ENCODE measurements at regions not wholly inside any gene's neighbourhood (a gene's known extent, or its start where the extent isn't known, plus 50 kb on each side); places are given as distances from the start of the nearest gene placed in this dataset.

- TF ChIP-seq E2F4 (IDR thresholded peaks at IDR 0.05; ENCODE audit: low read depth, low read length) (no peak), IRF4 (IDR thresholded peaks at IDR 0.05; ENCODE audit: low read depth, low read length) (no peak), TCF12 (IDR thresholded peaks at IDR 0.05; ENCODE audit: low read depth, low read length) (no peak), JUND (IDR thresholded peaks at IDR 0.05; ENCODE audit: low read depth, low read length) (no peak), BRCA1 (IDR thresholded peaks at IDR 0.05; ENCODE audit: low read depth, low read length) (no peak), MLLT1 (IDR thresholded peaks at IDR 0.05) (no peak), MAX (IDR thresholded peaks at IDR 0.05; ENCODE audit: low read depth, low read length) (no peak)
These were observed 148.8 kb upstream of the FBXL17 start (continued) for GRCh38 chr5:108530706-108531105.

- Histone ChIP-seq H3K9me3 (replicated peaks; ENCODE audit: control insufficient read depth, insufficient read depth, low read length) (peaks cover 4% of the 10 kb centered on the region; the same call in 2 of the 3 replicates), H2AFZ (ENCODE audit: control insufficient read depth, low read depth, low read length) (no peak overlapping the region), H3K9ac (ENCODE audit: control insufficient read depth, insufficient read depth, low read length) (no peak overlapping the region), H3K36me3 (ENCODE audit: control insufficient read depth in 2 of 2, insufficient read depth in 2 of 2, low read length in 1 of 2) (no peaks in the 10 kb centered on the region), H3K27me3 (replicated peaks in 1 of 2; ENCODE audit: control insufficient read depth in 2 of 2, insufficient read depth in 2 of 2, low read length in 1 of 2) (no peaks in the 10 kb centered on the region; a peak in 1 of 4 replicates), H3K79me2 (ENCODE audit: control insufficient read depth, insufficient read depth, low read length) (no peaks in the 10 kb centered on the region), H3K4me1 (ENCODE audit: control insufficient read depth, insufficient read depth, low read length) (no peaks in the 10 kb centered on the region), H3K27ac (ENCODE audit: control insufficient read depth, insufficient read depth) (no peak overlapping the region), H4K20me1 (ENCODE audit: control insufficient read depth, insufficient read depth) (no peaks in the 10 kb centered on the region), H3K4me3 (no peak overlapping the region), H3K4me2 (ENCODE audit: control insufficient read depth, insufficient read depth) (no peak overlapping the region)
- intact Hi-C loops (cut with micrococcal nuclease; ENCODE audit: unreplicated experiment) = no loop called here
- ChIA-PET CTCF (no interaction called here), SMC1A (ENCODE audit: uncharacterized antibody, unreplicated experiment) (no interaction called here), RAD21 (ENCODE audit: unreplicated experiment) (no interaction called here), POLR2A (no interaction called here)
- BruUV-seq (replicated peaks) = no TSS peak
- no peak for FAIRE-seq
- in situ Hi-C loops (cut with MboI) = no loop called here
- no peak for DNase-seq (ENCODE audit: low read depth, low spot score)
- TF ChIP-seq PKNOX1 (IDR thresholded peaks at IDR 0.05) = no peak
- TF ChIP-seq RUNX3 (IDR thresholded peaks at IDR 0.05; ENCODE audit: low read length) = peak; percentile 29; the same call in 1 of the 2 replicates
- ATAC-seq = no peak
- WGBS (ENCODE audit: insufficient coverage, insufficient replicate concordance, low lambda C conversion rate, missing lambda C conversion rate) = 38% methylated on average over 1 of the region's 1 CpG
These were observed 147.5 kb upstream of the FBXL17 start for GRCh38 chr5:108529381-108529780.

All from GM12878 (cell line).